Adrenal gland (tissue), 5 donors: ENCODE measurements at regions not wholly inside any gene's neighbourhood (a gene's known extent, or its start where the extent isn't known, plus 50 kb on each side); places are given as distances from the start of the nearest gene placed in this dataset.

Experiments used
- POLR2A ChIP-seq, 2 donors: fragments of 450-650 bp; IDR thresholded peaks; one replicate each; pipeline ENCODE4 v1.6.1; 2017; ENCODE audit warnings: antibody characterized with exemption in 2 of 2, mild to moderate bottlenecking in 2 of 2, moderate library complexity in 1 of 2
- TF ChIP-seq, protein P1 (sequence below), 6 experiments: fragments of 450-650 bp in 4 of 6; fragments of 200-600 bp in 2 of 6; sonication (generic) in 1 of 6; IDR thresholded peaks; 1 replicate in 5 of 6; 2 replicates in 1 of 6; pipeline versions ENCODE4 v1.5.1 to v1.8.0; 2016 to 2021; ENCODE audit warnings: antibody characterized with exemption in 6 of 6, mild to moderate bottlenecking in 2 of 6, moderate library complexity in 1 of 6
- donor health status: DM: no; HTN: no; CAD: no.

DNA sequence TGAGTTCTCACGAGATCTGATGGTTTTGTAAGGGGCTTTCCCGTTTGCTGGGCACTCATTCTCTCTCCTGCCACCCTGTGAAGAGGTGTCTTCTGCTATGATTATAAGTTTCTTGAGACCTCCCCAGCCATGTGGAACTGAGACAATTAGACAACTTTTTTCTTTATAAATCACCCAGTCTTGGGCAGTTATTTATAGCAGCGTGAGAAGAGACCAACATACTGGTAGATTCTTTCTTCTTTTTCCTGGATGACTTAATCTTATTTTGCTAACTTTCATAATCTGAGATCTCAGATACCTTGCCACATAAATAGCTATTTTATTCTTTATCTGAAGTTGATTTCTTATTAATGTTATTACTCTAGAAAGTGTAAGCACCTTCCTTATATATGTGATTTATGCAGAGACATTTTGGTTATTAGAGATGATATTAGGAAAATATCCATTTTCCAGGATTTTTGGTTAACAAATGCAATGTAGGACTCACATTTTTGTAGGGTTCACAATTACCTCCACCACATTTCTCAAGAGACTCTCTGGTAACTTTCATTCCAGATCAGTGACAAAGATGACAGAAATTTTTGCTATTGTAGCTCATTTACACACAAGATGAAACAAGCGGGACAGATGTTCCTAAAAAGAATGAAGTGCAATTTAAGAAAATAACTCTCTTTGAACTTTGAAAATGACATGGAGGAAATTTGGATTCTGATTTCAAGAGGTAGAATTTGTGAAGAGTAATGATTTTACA lies 97.9 kb upstream of the RND3 start:
- TF ChIP-seq, protein P1, sequence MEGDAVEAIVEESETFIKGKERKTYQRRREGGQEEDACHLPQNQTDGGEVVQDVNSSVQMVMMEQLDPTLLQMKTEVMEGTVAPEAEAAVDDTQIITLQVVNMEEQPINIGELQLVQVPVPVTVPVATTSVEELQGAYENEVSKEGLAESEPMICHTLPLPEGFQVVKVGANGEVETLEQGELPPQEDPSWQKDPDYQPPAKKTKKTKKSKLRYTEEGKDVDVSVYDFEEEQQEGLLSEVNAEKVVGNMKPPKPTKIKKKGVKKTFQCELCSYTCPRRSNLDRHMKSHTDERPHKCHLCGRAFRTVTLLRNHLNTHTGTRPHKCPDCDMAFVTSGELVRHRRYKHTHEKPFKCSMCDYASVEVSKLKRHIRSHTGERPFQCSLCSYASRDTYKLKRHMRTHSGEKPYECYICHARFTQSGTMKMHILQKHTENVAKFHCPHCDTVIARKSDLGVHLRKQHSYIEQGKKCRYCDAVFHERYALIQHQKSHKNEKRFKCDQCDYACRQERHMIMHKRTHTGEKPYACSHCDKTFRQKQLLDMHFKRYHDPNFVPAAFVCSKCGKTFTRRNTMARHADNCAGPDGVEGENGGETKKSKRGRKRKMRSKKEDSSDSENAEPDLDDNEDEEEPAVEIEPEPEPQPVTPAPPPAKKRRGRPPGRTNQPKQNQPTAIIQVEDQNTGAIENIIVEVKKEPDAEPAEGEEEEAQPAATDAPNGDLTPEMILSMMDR (IDR thresholded peaks at IDR 0.05) = no peak
- TF ChIP-seq POLR2A (IDR thresholded peaks at IDR 0.05) = no peak
